Activated CD4-positive, alpha-beta T cell treated with anti-CD3 and anti-CD28 coated beads, Interleukin-2, amount 50 U/mL, for 4 hours (primary cell): ENCODE measurements at regions not wholly inside any gene's neighbourhood (a gene's known extent, or its start where the extent isn't known, plus 50 kb on each side); places are given as distances from the start of the nearest gene placed in this dataset.

ENCODE experiments used
- DNase-seq, 2 experiments: peaks; one replicate each; pipeline ENCODE4 v3.0.0-alpha.2; 2020

DNA sequence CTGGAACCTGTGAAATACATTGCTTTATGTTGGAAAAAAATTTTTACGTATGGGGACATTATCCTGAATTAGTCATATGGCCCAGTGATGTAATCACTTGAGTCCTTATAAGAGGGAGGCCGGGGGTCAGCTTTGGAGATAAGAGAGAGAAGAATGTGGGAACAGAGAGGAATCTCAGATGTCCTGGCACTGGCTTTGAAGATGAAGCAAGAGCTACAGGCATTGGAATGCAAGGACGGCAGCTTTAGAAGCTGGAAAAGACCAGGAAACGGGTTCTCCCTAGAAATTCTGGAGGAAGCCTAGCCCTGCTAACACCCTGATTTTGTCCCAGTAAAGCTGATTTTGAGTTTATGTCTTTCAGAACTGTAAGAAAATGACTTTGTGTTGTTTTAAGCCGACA, 1129.9 kb upstream of the GYPC start:
- no peak for DNase-seq

DNA sequence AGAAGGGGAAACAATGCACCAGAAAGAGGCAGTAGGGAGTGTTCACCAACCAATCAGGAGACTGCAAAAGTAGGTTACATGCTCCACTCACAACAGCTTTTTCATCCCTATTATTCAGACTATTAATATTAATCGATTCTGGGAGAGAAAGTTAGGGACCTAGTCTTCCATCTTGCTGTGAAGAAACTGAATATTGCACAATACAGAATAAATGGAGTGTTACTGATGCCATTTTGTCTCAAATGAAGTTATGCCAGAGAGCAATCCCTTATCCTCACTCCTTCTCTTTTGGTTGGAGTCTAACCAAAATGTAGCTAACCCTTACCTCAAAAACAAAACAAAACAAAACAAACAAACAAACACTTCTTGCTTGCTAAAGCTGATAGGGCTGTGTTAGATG, 1120.9 kb upstream of the GYPC start:
- DNase-seq = no peak

DNA sequence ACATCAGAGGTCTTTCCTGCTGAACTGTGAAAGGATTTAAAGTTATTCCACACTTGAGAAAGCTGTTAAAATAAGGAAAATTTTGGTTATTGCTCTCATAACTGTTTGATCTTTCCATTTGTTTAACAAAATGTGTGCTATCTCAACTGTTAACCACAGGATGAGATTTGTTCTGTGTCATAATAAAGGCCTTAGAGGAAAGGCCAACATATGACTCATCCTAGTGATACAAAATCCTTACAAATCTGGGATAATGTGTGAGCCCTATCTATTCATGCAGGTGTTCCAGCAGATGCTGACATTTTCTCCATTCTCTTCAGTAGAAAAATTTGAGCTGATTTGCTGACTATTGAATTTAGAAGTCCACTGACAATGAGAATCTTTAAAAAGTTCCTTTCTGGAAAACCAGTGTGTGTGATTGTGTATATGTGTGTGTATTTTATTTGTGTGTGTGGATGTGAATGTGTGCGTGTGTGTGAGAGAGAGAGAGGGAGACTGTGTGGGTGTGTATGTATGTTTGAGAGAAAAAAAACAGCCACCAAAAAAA, 1111.9 kb upstream of the GYPC start:
- DNase-seq = no peak

DNA sequence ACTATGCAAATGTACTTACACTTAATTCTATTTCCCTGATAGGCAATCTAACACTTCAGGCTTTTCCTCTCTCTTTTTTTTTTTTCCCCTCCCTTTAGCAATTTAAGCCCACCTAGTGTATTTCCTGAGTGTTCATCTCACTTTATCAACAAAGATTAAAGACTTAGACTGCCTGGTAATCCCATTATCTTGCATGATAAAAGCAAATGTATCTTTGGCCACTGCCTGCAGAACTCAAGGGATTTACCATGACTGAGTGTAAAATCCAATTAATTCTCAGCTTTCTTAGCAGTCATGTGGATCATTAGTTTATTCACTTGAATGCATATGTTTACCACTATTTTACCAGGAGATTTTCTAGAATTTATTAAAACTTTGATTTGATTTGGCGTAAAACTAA, 1102.2 kb upstream of the GYPC start:
- no peak for DNase-seq

DNA sequence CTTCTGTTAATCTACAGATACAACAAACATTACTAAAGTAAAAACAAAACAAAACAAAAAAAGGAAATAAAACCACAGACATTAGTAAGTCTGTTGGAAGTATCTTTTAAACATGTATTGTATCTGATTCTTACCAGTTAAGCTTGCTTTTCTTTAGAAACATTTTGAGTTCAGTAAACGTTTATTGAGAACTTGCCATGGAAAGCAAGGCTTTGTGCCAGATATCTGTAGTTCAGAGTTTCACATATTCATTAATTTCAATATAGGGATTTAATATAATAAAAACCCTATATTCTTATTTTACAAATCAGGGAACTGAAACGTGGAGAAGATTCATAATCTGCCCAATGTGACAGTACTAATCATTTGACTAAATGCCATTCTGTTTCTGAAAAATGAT, 1101.0 kb upstream of the GYPC start:
- no peak for DNase-seq

DNA sequence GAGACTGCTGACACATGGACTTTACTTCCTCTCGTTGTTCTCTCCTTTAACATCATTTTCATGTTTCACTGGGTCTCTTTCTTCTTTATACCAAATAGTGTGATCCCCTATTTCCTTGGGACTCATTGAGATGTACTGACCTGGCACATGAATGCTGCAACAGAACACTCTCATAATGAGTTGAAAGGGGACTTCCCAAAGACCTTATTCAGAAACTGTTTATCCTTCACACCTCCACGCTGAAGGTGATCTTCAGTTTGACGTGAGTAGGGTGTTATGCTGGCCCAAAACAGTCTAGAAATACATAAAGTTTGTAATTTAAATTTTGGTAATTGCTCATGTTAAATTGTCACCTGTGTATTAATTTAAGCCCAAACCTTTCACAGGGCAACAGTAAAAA, 1096.8 kb upstream of the GYPC start:
- DNase-seq = no peak

DNA sequence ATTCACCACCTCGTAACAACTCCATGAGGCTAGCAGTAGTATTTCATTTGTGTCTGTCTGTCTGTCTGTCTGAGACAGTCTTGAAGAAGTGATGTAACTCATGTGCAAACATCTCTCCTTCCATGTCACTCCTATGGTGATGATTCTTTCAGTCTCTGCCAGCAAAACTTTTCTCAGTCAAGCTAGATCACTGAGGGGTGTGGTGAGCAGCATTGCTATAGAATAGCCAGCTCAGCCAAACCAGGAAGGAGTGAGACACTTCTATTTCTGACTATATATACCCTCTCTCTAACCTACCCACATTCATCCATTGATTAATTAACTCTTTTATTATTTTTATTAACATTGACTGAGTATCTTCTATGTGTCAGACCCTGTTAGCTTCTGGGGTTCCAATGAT, 1095.1 kb upstream of the GYPC start:
- DNase-seq = no peak

DNA sequence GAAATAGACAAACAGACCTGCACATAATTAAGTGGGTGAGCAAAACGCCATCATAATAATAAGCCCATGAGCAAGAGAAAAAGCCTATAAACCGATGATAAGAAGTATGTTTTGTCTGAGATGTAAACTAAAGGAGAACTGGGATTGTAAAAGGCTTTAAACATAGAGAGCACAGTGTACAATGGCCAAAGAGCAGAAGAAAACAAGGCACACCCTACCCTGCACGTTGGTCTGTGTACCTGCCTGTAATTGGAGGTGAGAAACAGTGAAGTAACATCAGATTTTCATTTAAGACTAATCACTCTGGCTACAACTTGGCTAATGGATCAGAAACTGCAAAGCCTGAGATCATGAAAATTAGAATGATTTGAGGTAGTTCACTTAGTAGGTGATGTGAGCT, 1094.7 kb upstream of the GYPC start:
- DNase-seq = no peak

DNA sequence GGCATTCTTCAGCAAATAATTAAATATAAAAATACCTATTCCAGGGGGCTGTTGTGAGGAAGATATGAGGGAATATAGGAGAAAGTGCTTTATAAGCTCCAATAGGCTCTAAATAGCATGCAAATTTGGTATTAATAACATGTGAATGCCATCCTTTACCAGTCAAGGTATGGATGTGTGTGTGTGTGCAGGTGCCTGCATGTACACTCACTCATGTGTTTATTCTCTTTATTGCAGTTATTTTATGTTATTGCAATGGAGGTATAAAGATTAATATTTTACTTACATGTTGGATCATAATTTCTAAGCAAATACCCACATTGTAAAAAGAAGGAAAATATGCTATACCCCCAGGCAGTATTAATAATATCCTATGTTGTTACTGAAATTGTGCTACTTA, 1093.0 kb upstream of the GYPC start:
- DNase-seq = no peak

DNA sequence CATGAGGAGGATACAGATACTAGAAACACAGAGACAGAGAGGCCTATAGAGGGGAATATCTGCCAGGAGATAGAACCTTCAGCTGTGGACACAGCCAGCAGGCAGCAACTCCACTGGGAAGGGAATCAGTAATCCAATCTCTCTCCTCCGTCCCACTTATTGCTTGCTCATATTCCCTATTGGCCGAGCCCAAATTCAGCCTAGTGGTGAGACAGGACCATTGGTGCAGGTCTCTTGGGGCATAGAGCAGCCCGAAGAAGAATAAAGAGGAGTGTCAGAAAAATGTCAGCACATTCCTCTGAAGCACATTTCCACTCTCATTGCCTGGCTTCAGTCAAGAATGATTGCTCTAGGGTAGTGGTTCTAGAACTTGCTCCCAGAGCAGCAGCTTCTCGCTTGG, 1091.5 kb upstream of the GYPC start:
- no peak for DNase-seq

DNA sequence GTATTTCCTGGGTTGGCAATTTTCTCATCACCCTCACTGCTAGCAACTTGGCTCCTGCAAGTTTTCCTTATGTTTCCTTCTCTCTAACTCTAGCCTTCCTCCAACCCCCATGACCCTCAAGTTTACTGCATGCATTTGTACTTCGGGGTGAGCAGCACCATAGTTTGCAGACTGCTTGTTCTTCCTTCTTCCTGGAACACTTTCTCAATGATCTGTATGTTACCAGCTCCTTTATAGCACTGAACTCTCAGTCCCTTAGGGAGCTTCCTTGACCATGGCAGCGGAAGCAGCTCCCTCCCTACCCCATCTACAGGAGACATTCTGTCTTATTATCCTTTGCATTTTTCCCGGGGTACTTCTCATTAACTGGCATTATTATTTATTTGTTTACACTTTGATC, 1089.5 kb upstream of the GYPC start:
- DNase-seq = no peak

DNA sequence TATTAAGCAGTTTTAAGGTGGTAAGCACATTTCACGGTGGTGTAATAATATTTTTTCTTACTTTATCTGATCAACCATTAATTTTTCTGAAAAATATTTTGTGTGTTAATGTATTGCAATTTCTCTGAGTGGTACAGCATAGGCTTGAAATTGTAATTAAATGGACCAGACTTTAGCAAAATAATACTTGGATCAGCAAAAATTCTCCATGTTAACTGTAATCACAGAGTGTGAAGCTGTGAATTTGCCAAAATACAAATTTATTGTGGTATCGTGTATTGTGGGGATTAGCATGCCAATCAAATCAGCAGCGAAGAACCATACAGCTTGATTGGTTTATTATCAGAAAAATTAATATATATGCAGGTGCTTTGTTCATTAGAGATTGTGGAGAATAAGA, 1088.9 kb upstream of the GYPC start:
- no peak for DNase-seq

DNA sequence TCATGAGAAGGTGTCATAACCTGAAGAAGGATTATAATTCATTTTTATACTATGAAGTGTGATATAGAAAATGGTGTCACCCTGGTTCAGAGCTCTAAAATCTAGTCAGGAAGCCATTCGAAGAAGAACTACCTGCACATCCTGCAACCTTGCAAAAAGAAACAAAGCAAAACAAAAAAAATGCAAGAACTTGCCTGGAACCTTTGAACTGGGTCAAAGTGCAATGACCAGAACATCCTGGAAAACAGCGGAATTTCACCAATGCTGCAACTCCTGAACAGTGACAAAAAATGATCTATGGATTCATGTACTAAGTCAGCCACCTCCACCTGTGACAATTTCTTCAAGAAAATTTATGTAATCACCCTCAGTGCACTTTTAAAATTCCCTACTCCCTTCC, 1083.3 kb upstream of the GYPC start:
- DNase-seq = no peak

DNA sequence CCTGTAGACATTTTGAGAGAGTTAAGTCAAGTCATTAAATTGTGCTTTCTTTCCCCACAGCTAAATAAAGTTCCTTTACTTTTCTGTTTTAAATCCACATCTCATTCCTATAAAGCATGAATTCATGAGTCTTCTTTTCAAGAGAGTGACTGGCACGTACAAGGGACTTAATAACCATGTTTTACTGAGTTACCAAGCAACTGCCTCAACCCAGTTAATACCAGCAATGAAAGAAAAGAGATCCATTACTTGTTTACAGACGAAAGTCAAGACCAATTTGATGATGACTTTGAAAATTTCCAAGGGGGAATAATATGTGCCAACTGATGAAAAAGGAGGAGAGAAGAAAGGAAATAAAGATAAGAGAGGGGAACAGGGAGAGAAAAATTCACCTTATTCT, 1082.5 kb upstream of the GYPC start:
- no peak for DNase-seq

DNA sequence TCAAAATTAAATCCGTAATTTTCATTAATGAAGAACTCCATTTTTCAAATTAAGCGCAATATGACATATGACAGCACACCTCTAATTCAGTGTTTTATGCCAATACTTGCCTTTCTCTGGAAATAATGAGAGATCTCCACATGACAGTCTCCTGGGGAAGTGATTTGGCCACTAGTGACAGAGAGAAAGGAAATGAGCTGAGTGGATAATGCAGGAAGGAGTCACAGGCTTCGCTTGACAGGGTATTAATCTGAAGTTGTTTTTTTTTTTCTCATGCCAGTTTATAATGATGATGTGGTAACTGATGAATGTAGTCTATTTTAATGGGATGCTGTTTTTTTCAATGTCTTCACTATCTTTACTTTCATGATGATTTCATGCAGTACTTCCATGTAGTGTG, 1079.4 kb upstream of the GYPC start:
- no peak for DNase-seq

DNA sequence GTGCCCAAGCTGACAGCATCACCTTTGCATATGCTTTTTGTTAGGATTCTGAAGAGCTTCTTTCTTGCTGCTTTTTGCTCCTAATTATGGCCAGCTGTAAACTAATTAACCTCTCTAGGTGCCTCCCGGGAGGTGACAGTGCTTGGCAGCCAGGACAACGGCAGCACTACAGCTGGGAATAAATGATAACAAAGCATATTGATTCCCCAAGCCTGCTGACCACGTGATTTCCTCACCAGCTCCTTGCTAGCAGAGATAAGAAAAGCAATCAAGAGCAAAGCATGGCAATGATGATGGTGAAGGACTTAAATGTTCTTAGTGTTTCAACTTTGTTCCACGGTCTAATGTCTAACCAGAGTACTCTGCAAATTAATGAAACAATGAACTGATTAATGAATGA, 1074.4 kb upstream of the GYPC start:
- DNase-seq = no peak

DNA sequence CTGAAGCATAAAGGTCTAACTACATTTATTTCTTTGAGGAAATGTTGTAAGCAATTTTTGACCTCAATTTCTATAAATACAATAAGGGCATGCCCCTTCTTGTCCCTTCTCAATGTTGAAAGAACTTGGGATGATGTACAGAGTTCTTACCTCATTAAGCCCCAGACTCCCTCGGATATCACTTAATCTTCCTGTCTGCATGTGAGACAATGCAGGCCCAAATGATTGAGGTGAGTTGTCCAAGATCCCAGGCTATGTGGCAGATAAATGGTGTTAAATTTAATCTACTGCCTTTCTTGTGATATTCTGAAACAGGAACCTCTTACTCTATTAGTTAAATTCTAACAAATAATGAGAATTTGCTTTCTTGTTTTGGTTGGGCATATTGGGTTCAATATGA, 1073.4 kb upstream of the GYPC start:
- DNase-seq = no peak

DNA sequence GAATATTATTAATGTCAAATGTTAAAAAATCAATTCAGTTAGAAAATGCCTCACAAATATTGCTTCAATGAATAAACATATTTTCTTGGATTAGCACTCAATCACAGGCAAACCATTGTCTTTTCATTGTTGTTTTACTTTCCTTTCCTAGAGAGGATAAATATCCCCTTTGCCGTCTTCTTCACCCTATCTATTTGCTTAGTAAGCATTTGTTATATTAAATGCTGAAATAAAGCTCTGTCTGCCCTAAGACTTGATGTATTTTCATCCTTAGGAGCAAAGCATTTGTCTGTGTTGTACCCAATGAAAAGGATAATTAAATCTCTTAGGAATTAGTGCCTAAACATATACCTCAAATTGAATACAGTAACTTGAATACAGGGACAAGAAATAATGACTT, 1071.2 kb upstream of the GYPC start:
- no peak for DNase-seq

DNA sequence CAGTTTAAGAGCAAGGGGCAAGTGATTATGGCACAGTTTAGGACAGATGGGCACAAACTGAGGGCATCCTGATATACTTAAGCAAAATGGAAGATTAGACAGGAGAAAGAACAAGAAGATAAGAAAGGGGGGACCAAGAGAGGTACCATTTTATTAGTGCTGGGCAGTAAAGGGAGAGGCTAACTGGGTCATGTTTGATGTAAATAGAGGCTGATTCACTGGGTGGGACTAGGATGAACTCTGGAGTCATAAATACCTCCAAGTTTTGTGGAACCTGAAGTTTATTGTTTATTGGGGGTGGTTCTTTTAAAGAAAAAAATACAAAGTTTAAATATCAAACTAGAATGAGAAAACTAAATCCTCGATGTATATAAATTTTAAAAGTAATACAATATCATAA, 1067.2 kb upstream of the GYPC start:
- no peak for DNase-seq

DNA sequence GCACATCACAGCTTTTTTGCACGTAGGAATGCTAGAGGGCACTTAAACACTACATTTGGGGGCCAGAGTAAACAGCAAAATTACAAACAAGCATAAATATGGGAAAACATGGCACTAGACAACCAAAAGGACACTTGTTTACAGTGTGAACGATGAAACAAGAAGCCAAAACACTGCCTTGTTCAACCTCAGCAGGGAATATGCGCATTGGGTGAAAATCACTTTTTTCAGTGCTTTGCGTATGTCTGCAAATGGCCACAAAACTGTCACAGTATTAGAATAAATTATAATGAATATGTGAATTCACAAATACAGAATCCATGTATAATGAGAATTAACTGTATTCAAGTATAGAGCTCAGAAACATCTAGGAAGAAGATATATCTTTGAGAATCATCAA, 1064.0 kb upstream of the GYPC start:
- no peak for DNase-seq

DNA sequence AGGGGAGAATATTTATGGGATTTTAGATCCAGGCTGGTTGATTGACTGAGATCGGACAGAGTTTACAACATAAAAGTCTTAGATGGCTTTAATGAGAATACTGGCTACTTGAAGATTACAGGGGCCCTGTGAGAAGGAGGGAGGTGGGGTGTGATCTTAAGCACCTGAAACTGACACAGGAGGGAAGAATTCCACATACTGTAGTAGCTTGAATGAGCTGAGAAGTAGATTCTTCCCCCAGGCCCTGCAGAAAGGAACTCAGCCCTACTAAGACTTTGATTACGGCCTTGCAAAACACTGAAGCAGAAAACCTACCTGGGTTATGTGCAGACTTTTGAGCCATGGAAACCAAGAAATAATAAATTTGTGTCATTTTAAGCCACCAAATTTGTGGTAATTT, 1062.9 kb upstream of the GYPC start:
- no peak for DNase-seq

DNA sequence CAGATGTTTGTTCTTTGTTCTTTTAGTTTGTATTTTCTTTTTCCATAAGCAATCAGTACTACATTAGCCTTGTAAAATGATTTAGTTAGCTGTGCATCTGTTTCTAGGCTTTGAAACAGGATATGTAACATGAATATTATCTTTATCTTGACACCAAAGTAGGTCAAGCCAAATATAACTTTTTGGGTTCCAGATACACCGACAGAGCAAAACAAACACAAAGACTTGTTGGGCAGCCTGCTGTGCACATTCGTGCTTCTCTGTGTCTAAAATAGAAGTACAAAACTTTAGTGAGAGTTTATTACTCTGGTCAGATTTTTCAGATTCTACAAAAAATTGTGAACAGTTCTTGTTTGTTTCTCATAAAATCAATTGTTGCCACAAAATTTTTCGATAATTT, 1059.3 kb upstream of the GYPC start:
- no peak for DNase-seq

DNA sequence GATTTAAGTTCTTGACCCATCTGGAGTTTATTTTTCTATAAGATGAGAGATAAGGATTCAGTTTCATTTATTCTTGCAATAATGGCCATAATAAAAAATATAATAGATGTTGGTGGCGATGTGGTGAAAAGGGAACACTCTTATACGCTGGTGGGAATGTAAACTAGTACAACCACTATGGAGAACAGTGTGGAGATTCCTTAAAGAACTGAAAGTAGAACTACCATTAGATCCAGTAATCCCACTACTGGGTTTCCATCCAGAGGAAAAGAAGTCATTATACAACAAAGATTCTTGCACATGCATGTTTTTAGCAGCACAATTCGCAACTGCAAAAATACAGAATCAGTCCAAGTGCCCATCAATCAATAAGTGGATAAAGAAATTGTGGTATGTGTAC, 1040.5 kb upstream of the GYPC start:
- DNase-seq = no peak

DNA sequence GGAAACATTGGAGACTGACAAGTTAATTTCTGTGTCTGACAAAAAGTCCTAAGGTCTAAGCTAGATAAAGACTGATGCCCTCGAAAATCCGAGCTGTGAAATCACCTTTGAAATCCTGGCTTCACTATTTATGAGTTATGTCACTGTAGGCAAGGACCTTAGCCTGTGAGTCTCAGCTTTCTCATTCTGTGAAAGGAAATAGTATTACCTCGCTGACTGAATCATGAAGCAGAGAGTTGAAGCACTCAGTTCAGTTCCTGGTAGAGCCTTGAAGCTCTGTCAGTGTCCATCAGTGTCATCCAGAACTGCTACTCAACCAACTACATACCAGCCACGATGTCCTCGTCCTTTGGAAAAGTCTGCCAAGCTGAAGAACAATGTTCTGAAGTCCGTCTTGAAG, 1025.6 kb upstream of the GYPC start:
- no peak for DNase-seq

DNA sequence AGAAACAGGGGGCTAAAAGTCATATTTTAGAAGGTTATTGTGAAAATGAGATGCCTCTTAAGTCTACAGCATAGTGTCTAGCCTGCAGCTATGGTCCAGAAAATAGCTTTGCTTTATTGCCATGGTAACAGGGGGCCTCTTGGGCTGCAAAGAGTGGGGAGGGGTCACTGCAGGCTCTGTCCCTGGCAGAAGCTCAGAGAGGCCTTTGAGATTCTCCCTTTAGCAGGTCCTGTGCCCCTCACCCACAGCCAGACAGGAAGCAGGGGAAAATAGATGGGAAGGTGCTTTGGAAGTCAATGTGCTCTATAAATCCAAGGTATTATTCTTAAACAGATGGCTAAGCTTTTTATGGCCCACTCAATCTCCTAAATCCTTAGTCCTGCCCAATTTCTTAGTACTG, 1021.3 kb upstream of the GYPC start:
- DNase-seq = no peak

DNA sequence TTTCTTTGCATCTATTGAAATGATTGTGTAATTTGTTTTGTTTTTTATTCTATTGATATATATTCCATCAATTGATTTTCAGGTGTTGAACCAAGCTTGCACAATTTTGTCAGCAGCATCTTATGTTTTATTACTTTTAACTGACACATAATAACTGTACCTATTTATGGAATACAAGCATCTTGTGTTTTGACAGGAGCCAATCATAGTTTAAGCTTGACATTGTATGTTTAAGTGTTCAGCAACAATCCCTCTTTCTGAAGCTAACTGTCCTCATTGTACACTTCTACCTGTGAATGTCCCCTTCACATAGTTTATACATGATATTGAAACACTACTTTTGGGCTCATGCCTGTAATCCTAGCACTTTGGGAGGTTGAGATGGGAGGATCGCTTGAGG, 1017.6 kb upstream of the GYPC start:
- no peak for DNase-seq
